Skin epidermis (tissue), 12 donors: ENCODE measurements at regions not wholly inside any gene's neighbourhood (a gene's known extent, or its start where the extent isn't known, plus 50 kb on each side); places are given as distances from the start of the nearest gene placed in this dataset.
"Not testable (repeated sequence)": the region's sequence is repeated elsewhere in the genome, so short reads cannot be mapped to it uniquely, and the experiment has no call there.

ENCODE experiments used
- H3K27ac ChIP-seq, 21 experiments: fragments of 200-600 bp; sonication (generic) in 11 of 21; one replicate each; pipeline ENCODE4 v1.5.0; 2020; ENCODE audit warnings: mild to moderate bottlenecking in 3 of 21, inconsistent platforms in 2 of 21, moderate library complexity in 2 of 21
- H3K4me3 ChIP-seq, 7 experiments: fragments of 200-600 bp; sonication (generic) in 2 of 7; one replicate each; pipeline ENCODE4 v1.5.0; 2020; ENCODE audit warnings: inconsistent platforms in 2 of 7, mild to moderate bottlenecking in 2 of 7, moderate library complexity in 1 of 7

GRCh38 chrX:40849906-40850823 is 114.8 kb upstream of the MED14 start:
- H3K27ac ChIP-seq = no peak overlapping the region
- H3K4me3 ChIP-seq = no peak overlapping the region

- no peak overlapping the region for H3K4me3 ChIP-seq
- no peak overlapping the region for H3K27ac ChIP-seq
Measured at GRCh38 chrX:40852586-40852985, 117.2 kb upstream of the MED14 start.

GRCh38 chrX:40853004-40853815 is 117.9 kb upstream of the MED14 start:
- Histone ChIP-seq H3K27ac (no peak overlapping the region), H3K4me3 (no peak overlapping the region)

- H3K27ac ChIP-seq = no peak overlapping the region
- no peak overlapping the region for H3K4me3 ChIP-seq
Measured at GRCh38 chrX:40853816-40854123, 118.4 kb upstream of the MED14 start.

GRCh38 chrX:40854242-40854641 is 118.9 kb upstream of the MED14 start:
- H3K4me3 ChIP-seq = no peak overlapping the region
- no peak overlapping the region for H3K27ac ChIP-seq

- Histone ChIP-seq H3K27ac (no peak overlapping the region), H3K4me3 (no peak overlapping the region)
Measured at GRCh38 chrX:40855411-40855810, 120.1 kb upstream of the MED14 start.

GRCh38 chrX:40855932-40856515 is 120.7 kb upstream of the MED14 start:
- no peak overlapping the region for H3K4me3 ChIP-seq
- no peak overlapping the region for H3K27ac ChIP-seq

GRCh38 chrX:40861952-40862554 is 126.7 kb upstream of the MED14 start:
- H3K27ac ChIP-seq, H3K4me3 ChIP-seq: not testable (repeated sequence)

- not testable (repeated sequence) for H3K4me3 ChIP-seq, H3K27ac ChIP-seq
Measured at GRCh38 chrX:40863260-40863659, 127.9 kb upstream of the MED14 start.

GRCh38 chrX:40863671-40864070 is 128.3 kb upstream of the MED14 start:
- H3K4me3 ChIP-seq = no peak overlapping the region
- H3K27ac ChIP-seq = no peak overlapping the region

GRCh38 chrX:40864972-40865371 is 129.6 kb upstream of the MED14 start:
- Histone ChIP-seq H3K27ac (no peak overlapping the region), H3K4me3 (no peak overlapping the region)

GRCh38 chrX:40866893-40867292 is 131.6 kb upstream of the MED14 start:
- H3K4me3 ChIP-seq = no peak overlapping the region
- no peak overlapping the region for H3K27ac ChIP-seq

GRCh38 chrX:40867352-40867751 is 132.0 kb upstream of the MED14 start:
- Histone ChIP-seq H3K27ac (no peak overlapping the region), H3K4me3 (no peak overlapping the region)

GRCh38 chrX:40868868-40869267 is 133.5 kb upstream of the MED14 start:
- H3K27ac ChIP-seq = no peak overlapping the region
- no peak overlapping the region for H3K4me3 ChIP-seq

- H3K4me3 ChIP-seq, H3K27ac ChIP-seq: not testable (repeated sequence)
Measured at GRCh38 chrX:40870982-40871381, 135.6 kb upstream of the MED14 start.

- H3K27ac ChIP-seq = no peak overlapping the region
- no peak overlapping the region for H3K4me3 ChIP-seq
Measured at GRCh38 chrX:40871385-40872082, 136.2 kb upstream of the MED14 start.

- H3K4me3 ChIP-seq = no peak overlapping the region
- no peak overlapping the region for H3K27ac ChIP-seq
Measured at GRCh38 chrX:40872351-40872750, 137.0 kb upstream of the MED14 start.

GRCh38 chrX:40875476-40875875 is 140.1 kb upstream of the MED14 start:
- H3K4me3 ChIP-seq = no peak overlapping the region
- no peak overlapping the region for H3K27ac ChIP-seq

GRCh38 chrX:40877887-40878286 is 142.5 kb upstream of the MED14 start:
- no peak overlapping the region for H3K27ac ChIP-seq

GRCh38 chrX:40878766-40879165 is 143.4 kb upstream of the MED14 start:
- no peak overlapping the region for H3K4me3 ChIP-seq

More at GRCh38 chrX:40877887-40878286, 142.5 kb upstream of the MED14 start:
- no peak overlapping the region for H3K4me3 ChIP-seq

More at GRCh38 chrX:40878766-40879165, 143.4 kb upstream of the MED14 start:
- no peak overlapping the region for H3K27ac ChIP-seq
